GM23338 (cell line): ENCODE measurements at regions not wholly inside any gene's neighbourhood (a gene's known extent, or its start where the extent isn't known, plus 50 kb on each side); places are given as distances from the start of the nearest gene placed in this dataset.

Experiments
- ATAC-seq: fragments of 200-7000 bp; cut with Tn5 transposase; 3 replicates; pipeline ENCODE4 v1.9.1; 2020
- DNase-seq: peaks from one replicate; pipeline ENCODE4 v3.0.0-alpha.2; 2015; ENCODE audit warnings: low spot score
- H2AFZ ChIP-seq: fragments of 200-600 bp; sonication (generic); 2 replicates; pipeline ENCODE4 v1.8.0; 2016; ENCODE audit warnings: antibody characterized with exemption, mild to moderate bottlenecking, moderate library complexity
- H3F3A ChIP-seq: fragments of 200-600 bp; sonication (generic); replicated peaks from 2 replicates; pipeline ENCODE4 v1.8.0; 2017; ENCODE audit warnings: antibody characterized with exemption, mixed run types, low read depth
- H3K27ac ChIP-seq: fragments of 200-600 bp; sonication (generic); 2 replicates; pipeline ENCODE4 v1.6.1; 2016; ENCODE audit warnings: low read depth
- H3K27me3 ChIP-seq: fragments of 200-600 bp; sonication (generic); 2 replicates; pipeline ENCODE4 v1.8.0; 2016; ENCODE audit warnings: mild to moderate bottlenecking, mixed run types, moderate library complexity; ENCODE audit not compliant: insufficient read depth
- H3K36me3 ChIP-seq: fragments of 200-600 bp; sonication (generic); 2 replicates; pipeline ENCODE4 v1.8.0; 2016; ENCODE audit warnings: mild to moderate bottlenecking; ENCODE audit not compliant: insufficient read depth
- H3K4me1 ChIP-seq: fragments of 200-600 bp; sonication (generic); 2 replicates; pipeline ENCODE4 v1.8.0; 2016; ENCODE audit warnings: mild to moderate bottlenecking, moderate library complexity; ENCODE audit not compliant: insufficient read depth
- H3K4me2 ChIP-seq: fragments of 200-600 bp; sonication (generic); 2 replicates; pipeline ENCODE4 v1.7.1; 2017; ENCODE audit warnings: mixed run types
- H3K4me3 ChIP-seq: fragments of 200-600 bp; sonication (generic); 2 replicates; pipeline ENCODE4 v1.6.1; 2016; ENCODE audit warnings: mixed run types
- H3K79me2 ChIP-seq: fragments of 200-600 bp; sonication (generic); replicated peaks from 2 replicates; pipeline ENCODE4 v1.8.0; 2017; ENCODE audit warnings: mild to moderate bottlenecking; ENCODE audit not compliant: insufficient read depth
- H3K9me2 ChIP-seq: fragments of 200-600 bp; sonication (generic); 2 replicates; pipeline ENCODE4 v1.8.0; 2017; ENCODE audit not compliant: insufficient read depth
- H4K20me1 ChIP-seq: fragments of 200-600 bp; sonication (generic); replicated peaks from 2 replicates; pipeline ENCODE4 v1.8.0; 2017; ENCODE audit warnings: mild to moderate bottlenecking; ENCODE audit not compliant: insufficient read depth
- H3K27ac Mint-ChIP-seq: 2 replicates; pipeline ENCODE4 v1.8.0; 2020; ENCODE audit warnings: inconsistent platforms, mild to moderate bottlenecking, moderate library complexity, mixed read lengths
- H3K27me3 Mint-ChIP-seq: 3 replicates; pipeline ENCODE4 v1.8.0; 2022; ENCODE audit warnings: low read depth, mild to moderate bottlenecking, moderate library complexity, mixed read lengths, inconsistent platforms; ENCODE audit not compliant: insufficient read depth, poor library complexity
- H3K36me3 Mint-ChIP-seq: 3 replicates; pipeline ENCODE4 v1.8.0; 2021; ENCODE audit warnings: low read depth, mild to moderate bottlenecking, inconsistent platforms, moderate library complexity, mixed read lengths
- H3K4me1 Mint-ChIP-seq: 3 replicates; pipeline ENCODE4 v1.8.0; 2020; ENCODE audit warnings: mild to moderate bottlenecking, inconsistent platforms, mixed read lengths
- H3K4me3 Mint-ChIP-seq: 3 replicates; pipeline ENCODE4 v1.8.0; 2021; ENCODE audit warnings: moderate library complexity, mild to moderate bottlenecking, inconsistent platforms, mixed read lengths
- H3K9me3 Mint-ChIP-seq: 3 replicates; pipeline ENCODE4 v1.8.0; 2020; ENCODE audit warnings: moderate library complexity, mild to moderate bottlenecking, inconsistent platforms, mixed read lengths
- CREB1 ChIP-seq: fragments of 250-450 bp; sonication (Bioruptor Pico); IDR thresholded peaks from 2 replicates; pipeline ENCODE4 v1.5.0; 2020; ENCODE audit warnings: low read depth, mild to moderate bottlenecking, moderate library complexity
- CTCF ChIP-seq, 2 experiments: fragments of 200-600 bp in 1 of 2; sonication (generic) in 1 of 2; conservative IDR thresholded peaks; 2 replicates each; pipeline versions ENCODE4 v1.5.1 to v1.6.1; 2016 to 2017; ENCODE audit warnings: antibody characterized with exemption in 2 of 2, low read depth in 2 of 2, mild to moderate bottlenecking in 2 of 2, moderate library complexity in 1 of 2
- ETS1 ChIP-seq: IDR thresholded peaks from 2 replicates; pipeline ENCODE4 v1.6.1; 2016; ENCODE audit warnings: antibody characterized with exemption
- EZH2 ChIP-seq: fragments of 200-600 bp; sonication (generic); IDR thresholded peaks from one replicate; pipeline ENCODE4 v1.8.0; 2017; ENCODE audit warnings: antibody characterized with exemption, mild to moderate bottlenecking, low read depth; ENCODE audit not compliant: unreplicated experiment
- EZH2phosphoT487 ChIP-seq: fragments of 200-600 bp; sonication (generic); IDR thresholded peaks from one replicate; pipeline ENCODE4 v1.8.1; 2018; ENCODE audit warnings: antibody characterized with exemption; ENCODE audit not compliant: unreplicated experiment
- JUNB ChIP-seq: IDR thresholded peaks from one replicate; pipeline ENCODE4 v1.6.1; 2016; ENCODE audit warnings: antibody characterized with exemption; ENCODE audit not compliant: unreplicated experiment
- NANOG ChIP-seq: IDR thresholded peaks from 2 replicates; pipeline ENCODE4 v1.6.1; 2016; ENCODE audit warnings: antibody characterized with exemption, borderline replicate concordance
- POLR2AphosphoS5 ChIP-seq: IDR thresholded peaks from 2 replicates; pipeline ENCODE4 v1.6.1; 2016; ENCODE audit warnings: antibody characterized with exemption, low read depth
- REST ChIP-seq: IDR thresholded peaks from one replicate; pipeline ENCODE4 v1.6.1; 2018; ENCODE audit warnings: antibody characterized with exemption; ENCODE audit not compliant: unreplicated experiment
- STAT1 ChIP-seq: IDR thresholded peaks from one replicate; pipeline ENCODE4 v1.6.1; 2016; ENCODE audit warnings: antibody characterized with exemption; ENCODE audit not compliant: unreplicated experiment
- ZNF114 ChIP-seq: fragments of 250-450 bp; sonication (Bioruptor Pico); IDR thresholded peaks from 2 replicates; pipeline ENCODE4 v1.5.0; 2020; ENCODE audit warnings: mild to moderate bottlenecking, moderate library complexity
- ZNF331 ChIP-seq: fragments of 250-450 bp; sonication (Bioruptor Pico); IDR thresholded peaks from 2 replicates; pipeline ENCODE4 v1.5.0; 2020; ENCODE audit warnings: low read depth, mild to moderate bottlenecking, moderate library complexity
- ZNF462 ChIP-seq: fragments of 250-450 bp; sonication (Bioruptor Pico); IDR thresholded peaks from 2 replicates; pipeline ENCODE4 v1.5.0; 2020; ENCODE audit warnings: mild to moderate bottlenecking, moderate library complexity

- H3K36me3 ChIP-seq: no peaks in the 10 kb centered on the region
- ATAC-seq (peak; percentile 53), DNase-seq (peak; percentile 31)
- no peaks in the 10 kb centered on the region for H4K20me1 ChIP-seq
- H3K36me3 Mint-ChIP-seq: no peaks in the 10 kb centered on the region
- TF ChIP-seq STAT1 (no peak), ZNF331 (CRISPR knock-in tag) (no peak), ZNF114 (CRISPR knock-in tag) (no peak), CTCF (conservative IDR thresholded peaks at IDR 0.05; ENCODE audit: low read depth in 2 of 2) (no peak), CREB1 (CRISPR knock-in tag) (no peak), POLR2AphosphoS5 (no peak), EZH2phosphoT487 (no peak), EZH2 (no peak), REST (no peak), JUNB (no peak), NANOG (no peak), ETS1 (no peak), ZNF462 (CRISPR knock-in tag) (no peak)
- no peak overlapping the region for H3K27ac ChIP-seq
- H3K4me3 Mint-ChIP-seq: no peak overlapping the region
- H3K4me1 ChIP-seq: no peaks in the 10 kb centered on the region
- peaks cover 10% of the 10 kb centered on the region; the same call in 2 of the 3 replicates for H3K4me1 Mint-ChIP-seq
- H3K9me3 Mint-ChIP-seq: no peaks in the 10 kb centered on the region
- no peak overlapping the region for H3K4me2 ChIP-seq
- 0 out of 2 replicates have a peak, but pooled peaks cover 3% of the 10 kb centered on the region for H3F3A ChIP-seq
- no peaks in the 10 kb centered on the region for H3K79me2 ChIP-seq
- H3K27me3 ChIP-seq: no peaks in the 10 kb centered on the region
- H3K4me3 ChIP-seq: no peak overlapping the region
- H3K27ac Mint-ChIP-seq: no peak overlapping the region; the same call in 1 of the 2 replicates
- H2AFZ ChIP-seq: no peak overlapping the region
- H3K9me2 ChIP-seq: no peaks in the 10 kb centered on the region
- no peaks in the 10 kb centered on the region for H3K27me3 Mint-ChIP-seq
Observed at GRCh38 chr18:23380001-23380550, 73.0 kb upstream of the RIOK3 start.
